Activated naive CD8-positive, alpha-beta T cell treated with anti-CD3 and anti-CD28 coated beads, Interleukin-2, amount 50 U/mL, for 24 hours (primary cell): ENCODE measurements at regions not wholly inside any gene's neighbourhood (a gene's known extent, or its start where the extent isn't known, plus 50 kb on each side); places are given as distances from the start of the nearest gene placed in this dataset.
"Not testable (repeated sequence)": the region's sequence is repeated elsewhere in the genome, so short reads cannot be mapped to it uniquely, and the experiment has no call there.

ENCODE experiments used
- ATAC-seq: fragments of 150-1000 bp; cut with Tn5 transposase; one replicate; pipeline ENCODE4 v1.10.0; 2021
- DNase-seq: peaks from one replicate; pipeline ENCODE4 v3.0.0; 2021
- H3K27ac Mint-ChIP-seq: one replicate; pipeline ENCODE4 v1.8.0; 2021; ENCODE audit warnings: mild to moderate bottlenecking, mixed read lengths
- H3K27me3 Mint-ChIP-seq: one replicate; pipeline ENCODE4 v1.8.0; 2021; ENCODE audit warnings: mixed read lengths
- H3K36me3 Mint-ChIP-seq: one replicate; pipeline ENCODE4 v1.8.0; 2021; ENCODE audit warnings: low read depth, mixed read lengths
- H3K4me1 Mint-ChIP-seq: one replicate; pipeline ENCODE4 v1.8.0; 2021; ENCODE audit warnings: mixed read lengths
- H3K4me3 Mint-ChIP-seq: one replicate; pipeline ENCODE4 v1.8.0; 2021; ENCODE audit warnings: mild to moderate bottlenecking, moderate library complexity, mixed read lengths
- H3K9me3 Mint-ChIP-seq: one replicate; pipeline ENCODE4 v1.8.0; 2021; ENCODE audit warnings: mixed read lengths

DNA sequence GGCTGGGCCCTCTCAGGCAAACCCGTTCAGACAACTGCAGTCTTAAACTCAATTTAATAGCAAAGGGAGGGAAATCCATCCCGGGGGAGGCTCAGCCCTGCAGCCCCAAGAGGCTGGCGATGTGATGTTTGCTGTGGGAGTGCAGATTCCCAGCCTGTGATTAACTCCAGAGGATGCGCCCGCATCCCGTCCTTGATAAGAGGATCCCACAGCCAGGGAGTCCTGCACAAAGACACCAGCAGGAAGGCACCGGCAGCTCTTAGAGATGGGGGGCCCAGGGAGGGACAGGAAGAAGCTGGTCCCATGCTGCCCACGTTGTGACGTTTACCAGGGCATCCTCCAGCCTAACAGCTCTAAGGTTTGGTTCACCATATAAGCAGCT, 64.7 kb downstream of the MRPL36 start:
- ATAC-seq (no peak), DNase-seq (no peak)
- Mint-ChIP-seq H3K4me1 (no peaks in the 10 kb centered on the region), H3K27me3 (peaks cover 11% of the 10 kb centered on the region), H3K36me3 (no peaks in the 10 kb centered on the region), H3K27ac (no peak overlapping the region), H3K4me3 (no peak overlapping the region), H3K9me3 (no peaks in the 10 kb centered on the region)

GRCh38 chr5:1734271-1734907, 65.2 kb downstream of the MRPL36 start:
- no peaks in the 10 kb centered on the region for H3K36me3 Mint-ChIP-seq
- no peak for DNase-seq
- H3K4me3 Mint-ChIP-seq: no peak overlapping the region

GRCh38 chr5:1733369-1733768, 66.3 kb downstream of the MRPL36 start:
- H3K27ac Mint-ChIP-seq: no peak overlapping the region
- no peaks in the 10 kb centered on the region for H3K36me3 Mint-ChIP-seq
- ATAC-seq (no peak), DNase-seq (no peak)
- H3K4me3 Mint-ChIP-seq: no peak overlapping the region
- peaks cover 4% of the 10 kb centered on the region for H3K27me3 Mint-ChIP-seq
- no peaks in the 10 kb centered on the region for H3K4me1 Mint-ChIP-seq
- no peaks in the 10 kb centered on the region for H3K9me3 Mint-ChIP-seq

More at GRCh38 chr5:1734271-1734907, 65.2 kb downstream of the MRPL36 start:
- Mint-ChIP-seq H3K9me3 (no peaks in the 10 kb centered on the region), H3K27me3 (peaks cover 7% of the 10 kb centered on the region), H3K4me1 (no peaks in the 10 kb centered on the region), H3K27ac (no peak overlapping the region)
- ATAC-seq: no peak

DNA sequence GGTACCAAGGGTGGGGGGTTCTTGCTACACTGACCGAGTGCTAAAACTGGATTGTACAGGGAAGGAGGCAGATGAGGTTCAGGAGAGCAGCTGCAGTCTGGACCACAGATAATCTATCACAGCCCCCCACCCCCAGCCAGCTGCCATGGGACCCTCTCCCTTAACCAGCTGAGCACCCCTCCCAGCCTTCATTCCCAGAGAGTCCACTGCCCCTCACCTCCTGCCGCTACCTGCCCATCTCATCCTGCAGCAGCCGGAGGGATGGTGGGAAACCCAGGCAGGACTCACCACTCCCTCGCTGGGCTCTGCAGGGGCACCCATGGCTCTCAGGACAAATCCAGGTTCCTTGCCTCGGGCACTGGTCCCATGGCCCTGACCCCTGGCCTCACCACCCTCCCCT, 66.7 kb downstream of the MRPL36 start:
- Mint-ChIP-seq H3K4me3 (no peak overlapping the region), H3K27me3 (no peaks in the 10 kb centered on the region)

GRCh38 chr5:1732238-1732941, 67.2 kb downstream of the MRPL36 start:
- ATAC-seq: no peak
- Mint-ChIP-seq H3K4me3 (no peak overlapping the region), H3K9me3 (no peaks in the 10 kb centered on the region), H3K27me3 (no peaks in the 10 kb centered on the region), H3K4me1 (no peaks in the 10 kb centered on the region), H3K27ac (no peak overlapping the region), H3K36me3 (no peaks in the 10 kb centered on the region)
- DNase-seq: no peak

More for the DNA sequence above, 66.7 kb downstream of the MRPL36 start:
- H3K4me1 Mint-ChIP-seq: no peaks in the 10 kb centered on the region
- H3K27ac Mint-ChIP-seq: no peak overlapping the region
- H3K36me3 Mint-ChIP-seq: no peaks in the 10 kb centered on the region
- H3K9me3 Mint-ChIP-seq: no peaks in the 10 kb centered on the region
- DNase-seq (no peak), ATAC-seq (no peak)

DNA sequence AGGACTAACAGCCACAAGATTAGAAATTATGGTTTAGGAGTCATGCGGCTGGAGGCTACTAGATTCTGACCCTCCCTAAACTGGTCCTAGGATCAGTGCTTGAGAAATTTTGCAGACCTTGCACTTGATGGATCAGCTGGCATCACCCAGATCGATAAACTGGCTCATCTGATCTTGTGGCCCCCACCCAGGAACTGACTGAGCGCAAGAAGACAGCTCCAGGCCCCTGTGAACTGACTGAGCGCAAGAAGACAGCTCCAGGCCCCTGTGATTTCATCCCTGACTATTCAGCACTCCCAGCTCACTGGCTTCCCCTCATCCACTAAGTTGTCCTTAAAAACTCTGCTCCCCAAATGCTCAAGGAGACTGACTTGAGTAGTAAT, 67.8 kb downstream of the MRPL36 start:
- not testable (repeated sequence) for ATAC-seq, DNase-seq, H3K27ac Mint-ChIP-seq, H3K27me3 Mint-ChIP-seq, H3K4me1 Mint-ChIP-seq, H3K9me3 Mint-ChIP-seq, H3K36me3 Mint-ChIP-seq, H3K4me3 Mint-ChIP-seq

GRCh38 chr5:1731091-1731639, 68.5 kb downstream of the MRPL36 start:
- DNase-seq (no peak), ATAC-seq (no peak)
- Mint-ChIP-seq H3K4me1 (no peaks in the 10 kb centered on the region), H3K27ac (no peak overlapping the region), H3K9me3 (no peaks in the 10 kb centered on the region), H3K27me3 (no peaks in the 10 kb centered on the region), H3K36me3 (no peaks in the 10 kb centered on the region), H3K4me3 (no peak overlapping the region)

DNA sequence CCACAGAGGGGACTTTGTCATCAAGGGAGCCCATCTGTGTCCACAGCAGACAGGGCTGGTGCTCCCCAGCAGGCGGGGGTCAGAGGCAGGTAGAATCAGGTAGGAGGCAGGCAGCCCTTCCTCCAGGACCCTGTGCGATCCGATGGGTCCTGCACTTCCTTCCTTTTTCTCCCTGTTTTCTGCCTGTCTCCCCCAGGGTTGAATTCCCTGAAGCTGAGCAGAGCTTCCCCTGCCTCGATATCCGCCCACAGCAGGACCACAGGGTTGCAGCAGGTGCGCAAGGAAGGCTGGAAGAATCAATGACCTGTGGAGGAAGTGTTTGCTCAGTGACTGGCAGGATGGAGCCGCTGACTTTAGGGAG, 69.2 kb downstream of the MRPL36 start:
- Mint-ChIP-seq H3K27ac (no peak overlapping the region), H3K36me3 (no peaks in the 10 kb centered on the region), H3K27me3 (no peaks in the 10 kb centered on the region), H3K4me3 (no peak overlapping the region), H3K9me3 (no peaks in the 10 kb centered on the region), H3K4me1 (no peaks in the 10 kb centered on the region)
- ATAC-seq: no peak
- no peak for DNase-seq

DNA sequence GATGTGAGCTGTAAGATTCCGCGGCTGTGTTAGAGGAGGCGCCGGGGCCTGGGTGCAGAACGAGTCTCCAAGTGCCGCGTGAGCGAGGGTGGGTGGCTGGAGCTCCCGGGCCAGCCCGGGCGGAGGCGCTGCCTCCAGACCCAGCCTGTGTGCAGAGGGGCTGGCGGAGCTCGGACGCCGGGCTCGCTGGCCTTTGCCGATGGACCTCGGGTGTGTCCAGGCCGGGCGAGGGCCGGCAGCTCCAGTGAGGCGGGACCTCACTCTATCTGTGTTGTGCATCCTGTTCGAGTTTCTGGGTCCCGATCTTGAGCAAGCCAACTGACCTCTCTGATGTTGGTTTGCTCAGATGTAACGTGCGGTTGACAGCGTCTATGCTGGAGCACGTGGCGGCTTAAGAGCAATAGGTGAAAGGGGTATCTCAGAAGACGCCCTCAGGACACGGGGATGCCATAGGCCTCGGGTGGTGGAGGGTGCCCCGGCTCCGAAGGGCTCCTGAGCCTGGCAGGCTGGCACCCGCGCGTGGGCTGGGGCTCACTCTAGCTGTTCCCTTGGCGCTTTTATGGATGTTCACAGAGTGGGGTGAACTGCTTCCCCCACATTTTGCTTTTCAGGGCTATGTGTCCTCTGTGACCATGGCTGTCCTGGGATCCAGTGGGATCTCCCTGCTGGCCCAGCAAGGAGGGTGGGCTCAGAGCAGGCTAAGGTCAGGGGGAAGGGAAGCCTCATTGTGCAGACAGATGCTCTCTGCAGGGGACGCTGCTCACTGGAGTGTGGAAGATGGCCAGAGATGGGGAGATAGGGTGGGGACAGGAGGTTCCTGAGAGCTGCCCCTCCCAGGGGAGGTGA, 69.8 kb downstream of the MRPL36 start:
- ATAC-seq: no peak
- Mint-ChIP-seq H3K27me3 (no peaks in the 10 kb centered on the region), H3K27ac (no peak overlapping the region), H3K36me3 (no peaks in the 10 kb centered on the region), H3K4me1 (no peaks in the 10 kb centered on the region), H3K9me3 (no peaks in the 10 kb centered on the region), H3K4me3 (no peak overlapping the region)
- no peak for DNase-seq

- ATAC-seq (no peak), DNase-seq (no peak)
- no peak overlapping the region for H3K27ac Mint-ChIP-seq
- no peaks in the 10 kb centered on the region for H3K4me1 Mint-ChIP-seq
- no peaks in the 10 kb centered on the region for H3K36me3 Mint-ChIP-seq
- H3K27me3 Mint-ChIP-seq: no peaks in the 10 kb centered on the region
- no peaks in the 10 kb centered on the region for H3K9me3 Mint-ChIP-seq
- no peak overlapping the region for H3K4me3 Mint-ChIP-seq
Measured at GRCh38 chr5:1728846-1729245, 70.8 kb downstream of the MRPL36 start.

GRCh38 chr5:1727571-1727970, 72.1 kb downstream of the MRPL36 start:
- Mint-ChIP-seq H3K36me3 (no peaks in the 10 kb centered on the region), H3K27me3 (peaks cover 2% of the 10 kb centered on the region), H3K9me3 (no peaks in the 10 kb centered on the region), H3K4me3 (no peak overlapping the region), H3K27ac (no peak overlapping the region), H3K4me1 (no peaks in the 10 kb centered on the region)
- DNase-seq: no peak
- no peak for ATAC-seq

DNA sequence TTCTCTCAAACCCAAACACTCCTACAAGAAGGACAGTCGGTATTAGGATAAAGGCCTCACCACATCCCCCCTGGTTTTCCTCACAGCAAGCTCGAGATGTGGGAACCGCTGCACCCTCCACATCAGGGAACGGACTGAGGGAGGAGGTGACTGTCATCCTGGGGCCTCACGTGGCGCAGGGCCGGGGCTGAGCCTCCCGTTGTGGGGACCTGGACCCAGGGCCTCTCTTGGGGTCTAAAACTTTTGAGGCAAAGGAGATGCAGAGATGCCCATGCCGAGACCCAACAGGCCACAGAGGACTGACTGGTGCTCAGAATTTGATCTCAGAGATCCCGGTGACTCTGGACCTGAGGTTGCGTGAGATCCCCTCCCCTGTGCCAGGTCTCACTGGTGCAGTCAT, 72.7 kb downstream of the MRPL36 start:
- DNase-seq (no peak), ATAC-seq (no peak)
- Mint-ChIP-seq H3K4me1 (no peaks in the 10 kb centered on the region), H3K9me3 (no peaks in the 10 kb centered on the region), H3K27ac (no peak overlapping the region), H3K4me3 (no peak overlapping the region), H3K36me3 (no peaks in the 10 kb centered on the region), H3K27me3 (peaks cover 2% of the 10 kb centered on the region)

DNA sequence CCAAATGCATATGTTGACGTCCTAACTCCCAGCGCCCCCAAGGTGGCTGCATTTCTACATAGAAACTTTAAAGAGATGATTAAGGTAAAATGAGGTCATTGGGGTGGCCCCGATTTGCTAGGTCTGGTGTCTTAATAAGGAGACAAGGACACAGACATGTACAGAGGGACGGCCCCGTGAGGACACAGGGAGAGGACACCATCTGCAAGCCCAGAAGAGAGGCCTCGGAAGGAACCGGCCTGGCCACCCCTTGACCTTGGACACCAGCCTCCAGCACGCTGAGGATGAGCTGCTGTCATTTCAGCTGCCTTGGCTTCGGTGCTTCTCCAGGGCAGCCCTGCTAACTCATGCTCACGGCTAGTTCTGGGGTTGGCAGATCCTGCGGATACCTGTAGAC, 73.2 kb downstream of the MRPL36 start:
- no peak for ATAC-seq
- peaks cover 2% of the 10 kb centered on the region for H3K27me3 Mint-ChIP-seq
- no peaks in the 10 kb centered on the region for H3K4me1 Mint-ChIP-seq
- H3K36me3 Mint-ChIP-seq: no peaks in the 10 kb centered on the region
- H3K9me3 Mint-ChIP-seq: no peaks in the 10 kb centered on the region
- H3K4me3 Mint-ChIP-seq: no peak overlapping the region
- H3K27ac Mint-ChIP-seq: no peak overlapping the region
- no peak for DNase-seq

DNA sequence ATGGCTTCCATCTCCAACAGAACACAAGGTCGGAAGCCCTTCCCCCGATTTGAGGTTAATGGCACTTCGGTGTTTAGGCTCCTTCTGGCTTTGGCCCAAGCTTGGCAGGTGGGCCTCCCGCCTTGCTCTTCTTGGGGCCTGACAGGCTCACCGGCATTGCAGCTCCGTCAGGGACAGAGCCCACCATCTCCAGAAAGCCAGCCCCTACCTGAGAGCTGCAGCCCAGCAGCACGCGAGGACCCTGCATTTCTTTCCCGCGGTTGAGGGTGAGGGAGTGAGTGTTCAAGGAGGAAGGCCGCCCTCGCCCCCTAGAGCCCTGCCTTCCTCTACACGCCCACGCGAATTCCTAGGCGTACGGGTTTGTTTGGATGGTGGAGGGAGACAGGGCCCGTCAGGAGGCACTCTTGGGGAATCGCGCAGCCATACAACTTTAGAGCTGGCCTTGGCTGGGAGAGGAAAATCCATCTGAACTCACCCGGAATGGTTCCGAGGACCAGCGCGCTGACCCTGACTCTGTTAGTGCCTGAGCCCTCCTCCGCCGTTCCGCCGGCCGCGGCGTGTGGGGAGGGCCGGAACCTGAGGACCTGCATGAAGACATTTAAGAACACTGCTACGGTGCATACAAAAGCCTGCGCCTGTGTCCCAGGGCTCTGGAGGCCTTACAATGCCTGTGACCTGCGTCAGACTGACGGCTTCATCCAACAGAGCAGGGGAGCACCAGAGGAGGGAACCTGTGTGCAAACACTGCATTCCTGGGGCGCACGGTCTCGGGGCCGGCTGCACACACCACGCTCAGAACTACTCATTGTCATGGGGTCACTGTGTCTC, 73.8 kb downstream of the MRPL36 start:
- no peaks in the 10 kb centered on the region for H3K36me3 Mint-ChIP-seq
- ATAC-seq: no peak
- H3K27ac Mint-ChIP-seq: no peak overlapping the region
- H3K4me1 Mint-ChIP-seq: no peaks in the 10 kb centered on the region
- no peak overlapping the region for H3K4me3 Mint-ChIP-seq
- peaks cover 2% of the 10 kb centered on the region for H3K27me3 Mint-ChIP-seq
- DNase-seq: no peak
- no peaks in the 10 kb centered on the region for H3K9me3 Mint-ChIP-seq
